ENCODE measurements at regions not wholly inside any gene's neighbourhood (a gene's known extent, or its start where the extent isn't known, plus 50 kb on each side); places are given as distances from the start of the nearest gene placed in this dataset.

DNA sequence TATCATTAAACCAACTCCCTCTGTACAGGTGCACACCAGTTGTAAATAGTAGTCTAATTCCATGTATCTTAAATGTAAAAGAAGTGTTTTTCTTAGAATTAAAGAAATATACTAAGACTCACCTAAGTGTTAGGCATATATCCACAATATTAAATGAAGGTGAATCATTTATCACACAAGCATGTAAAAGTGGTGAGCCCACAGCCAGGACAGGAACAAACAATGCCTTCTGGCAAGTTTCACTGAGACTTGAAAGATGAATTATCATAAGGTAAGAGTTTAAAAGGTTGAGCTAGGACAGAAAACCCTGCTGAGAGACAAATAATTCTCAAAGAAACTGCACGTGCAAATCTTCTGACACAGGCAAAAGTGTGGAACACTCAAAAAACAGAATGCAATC lies 832.5 kb downstream of the TAF11L14 start:
- TF ChIP-seq, protein P1, sequence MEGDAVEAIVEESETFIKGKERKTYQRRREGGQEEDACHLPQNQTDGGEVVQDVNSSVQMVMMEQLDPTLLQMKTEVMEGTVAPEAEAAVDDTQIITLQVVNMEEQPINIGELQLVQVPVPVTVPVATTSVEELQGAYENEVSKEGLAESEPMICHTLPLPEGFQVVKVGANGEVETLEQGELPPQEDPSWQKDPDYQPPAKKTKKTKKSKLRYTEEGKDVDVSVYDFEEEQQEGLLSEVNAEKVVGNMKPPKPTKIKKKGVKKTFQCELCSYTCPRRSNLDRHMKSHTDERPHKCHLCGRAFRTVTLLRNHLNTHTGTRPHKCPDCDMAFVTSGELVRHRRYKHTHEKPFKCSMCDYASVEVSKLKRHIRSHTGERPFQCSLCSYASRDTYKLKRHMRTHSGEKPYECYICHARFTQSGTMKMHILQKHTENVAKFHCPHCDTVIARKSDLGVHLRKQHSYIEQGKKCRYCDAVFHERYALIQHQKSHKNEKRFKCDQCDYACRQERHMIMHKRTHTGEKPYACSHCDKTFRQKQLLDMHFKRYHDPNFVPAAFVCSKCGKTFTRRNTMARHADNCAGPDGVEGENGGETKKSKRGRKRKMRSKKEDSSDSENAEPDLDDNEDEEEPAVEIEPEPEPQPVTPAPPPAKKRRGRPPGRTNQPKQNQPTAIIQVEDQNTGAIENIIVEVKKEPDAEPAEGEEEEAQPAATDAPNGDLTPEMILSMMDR (IDR thresholded peaks at IDR 0.05), result no peak
- TF ChIP-seq, protein P2, sequence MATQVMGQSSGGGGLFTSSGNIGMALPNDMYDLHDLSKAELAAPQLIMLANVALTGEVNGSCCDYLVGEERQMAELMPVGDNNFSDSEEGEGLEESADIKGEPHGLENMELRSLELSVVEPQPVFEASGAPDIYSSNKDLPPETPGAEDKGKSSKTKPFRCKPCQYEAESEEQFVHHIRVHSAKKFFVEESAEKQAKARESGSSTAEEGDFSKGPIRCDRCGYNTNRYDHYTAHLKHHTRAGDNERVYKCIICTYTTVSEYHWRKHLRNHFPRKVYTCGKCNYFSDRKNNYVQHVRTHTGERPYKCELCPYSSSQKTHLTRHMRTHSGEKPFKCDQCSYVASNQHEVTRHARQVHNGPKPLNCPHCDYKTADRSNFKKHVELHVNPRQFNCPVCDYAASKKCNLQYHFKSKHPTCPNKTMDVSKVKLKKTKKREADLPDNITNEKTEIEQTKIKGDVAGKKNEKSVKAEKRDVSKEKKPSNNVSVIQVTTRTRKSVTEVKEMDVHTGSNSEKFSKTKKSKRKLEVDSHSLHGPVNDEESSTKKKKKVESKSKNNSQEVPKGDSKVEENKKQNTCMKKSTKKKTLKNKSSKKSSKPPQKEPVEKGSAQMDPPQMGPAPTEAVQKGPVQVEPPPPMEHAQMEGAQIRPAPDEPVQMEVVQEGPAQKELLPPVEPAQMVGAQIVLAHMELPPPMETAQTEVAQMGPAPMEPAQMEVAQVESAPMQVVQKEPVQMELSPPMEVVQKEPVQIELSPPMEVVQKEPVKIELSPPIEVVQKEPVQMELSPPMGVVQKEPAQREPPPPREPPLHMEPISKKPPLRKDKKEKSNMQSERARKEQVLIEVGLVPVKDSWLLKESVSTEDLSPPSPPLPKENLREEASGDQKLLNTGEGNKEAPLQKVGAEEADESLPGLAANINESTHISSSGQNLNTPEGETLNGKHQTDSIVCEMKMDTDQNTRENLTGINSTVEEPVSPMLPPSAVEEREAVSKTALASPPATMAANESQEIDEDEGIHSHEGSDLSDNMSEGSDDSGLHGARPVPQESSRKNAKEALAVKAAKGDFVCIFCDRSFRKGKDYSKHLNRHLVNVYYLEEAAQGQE (IDR thresholded peaks at IDR 0.05; ENCODE audit: insufficient read depth in 1 of 2, low read depth in 2 of 2, low read length in 1 of 2), result no peak
